ENCODE measurements at regions not wholly inside any gene's neighbourhood (a gene's known extent, or its start where the extent isn't known, plus 50 kb on each side); places are given as distances from the start of the nearest gene placed in this dataset.
A peak's percentile ranks its signal among the peaks of the same experiment; 100 is the strongest.

- H3K9me3 Mint-ChIP-seq: no peaks in the 10 kb centered on the region
- H3K4me3 Mint-ChIP-seq: no peak overlapping the region
- H3K27me3 Mint-ChIP-seq (ENCODE audit: low read depth): no peaks in the 10 kb centered on the region
- H3K27ac Mint-ChIP-seq (ENCODE audit: unreplicated experiment): no peak overlapping the region
- no peak for DNase-seq (ENCODE audit: low read depth, low spot score)
- H3K36me3 Mint-ChIP-seq (ENCODE audit: low read depth): no peaks in the 10 kb centered on the region
- no peaks in the 10 kb centered on the region for H3K4me1 Mint-ChIP-seq
- no peak for TF ChIP-seq CTCF (conservative IDR thresholded peaks at IDR 0.05)
These were observed 65.1 kb upstream of the BET1 start for GRCh38 chr7:94069162-94069739.

- H3K27ac Mint-ChIP-seq (ENCODE audit: unreplicated experiment): no peak overlapping the region
- no peaks in the 10 kb centered on the region for H3K27me3 Mint-ChIP-seq (ENCODE audit: low read depth)
- H3K9me3 Mint-ChIP-seq: no peaks in the 10 kb centered on the region
- no peaks in the 10 kb centered on the region for H3K36me3 Mint-ChIP-seq (ENCODE audit: low read depth)
- no peak overlapping the region for H3K4me3 Mint-ChIP-seq
- TF ChIP-seq CTCF (conservative IDR thresholded peaks at IDR 0.05): no peak
- H3K4me1 Mint-ChIP-seq: no peaks in the 10 kb centered on the region
- DNase-seq (ENCODE audit: low read depth, low spot score): no peak
These were observed 76.4 kb upstream of the BET1 start for GRCh38 chr7:94080551-94080950.

GRCh38 chr7:94082126-94082525 is 78.0 kb upstream of the BET1 start:
- Mint-ChIP-seq H3K27me3 (ENCODE audit: low read depth) (no peaks in the 10 kb centered on the region), H3K9me3 (no peaks in the 10 kb centered on the region), H3K4me3 (no peak overlapping the region), H3K36me3 (ENCODE audit: low read depth) (no peaks in the 10 kb centered on the region), H3K4me1 (no peaks in the 10 kb centered on the region), H3K27ac (ENCODE audit: unreplicated experiment) (no peak overlapping the region)
- no peak for TF ChIP-seq CTCF (conservative IDR thresholded peaks at IDR 0.05)
- DNase-seq (ENCODE audit: low read depth, low spot score): no peak

GRCh38 chr7:94087664-94088352 is 83.7 kb upstream of the BET1 start:
- Mint-ChIP-seq H3K36me3 (ENCODE audit: low read depth) (no peaks in the 10 kb centered on the region), H3K4me3 (no peak overlapping the region), H3K27me3 (ENCODE audit: low read depth) (no peaks in the 10 kb centered on the region), H3K27ac (ENCODE audit: unreplicated experiment) (no peak overlapping the region), H3K4me1 (peaks cover 21% of the 10 kb centered on the region), H3K9me3 (no peaks in the 10 kb centered on the region)
- peak; percentile 82 for TF ChIP-seq CTCF (conservative IDR thresholded peaks at IDR 0.05)
- peak; percentile 25 for DNase-seq (ENCODE audit: low read depth, low spot score)

- H3K4me1 Mint-ChIP-seq: peaks cover 25% of the 10 kb centered on the region
- H3K27ac Mint-ChIP-seq (ENCODE audit: unreplicated experiment): no peak overlapping the region
- no peak for DNase-seq (ENCODE audit: low read depth, low spot score)
- no peak overlapping the region for H3K4me3 Mint-ChIP-seq
- no peaks in the 10 kb centered on the region for H3K9me3 Mint-ChIP-seq
- H3K27me3 Mint-ChIP-seq (ENCODE audit: low read depth): no peaks in the 10 kb centered on the region
- H3K36me3 Mint-ChIP-seq (ENCODE audit: low read depth): no peaks in the 10 kb centered on the region
- TF ChIP-seq CTCF (conservative IDR thresholded peaks at IDR 0.05): no peak
These were observed 84.4 kb upstream of the BET1 start for GRCh38 chr7:94088560-94088959.
